ENCODE measurements at regions not wholly inside any gene's neighbourhood (a gene's known extent, or its start where the extent isn't known, plus 50 kb on each side); places are given as distances from the start of the nearest gene placed in this dataset.

- no TSS peak for BruUV-seq (replicated peaks)
- Histone ChIP-seq H3K9me3 (ENCODE audit: control insufficient read depth, insufficient read depth, low read depth, low read length) (no peaks in the 10 kb centered on the region), H3K27me3 (ENCODE audit: control insufficient read depth, insufficient read depth, low read length) (no peaks in the 10 kb centered on the region), H3K36me3 (ENCODE audit: control insufficient read depth, insufficient read depth, low read length) (no peaks in the 10 kb centered on the region), H3K4me1 (ENCODE audit: control insufficient read depth, insufficient read depth, low read length) (no peaks in the 10 kb centered on the region), H3K27ac (ENCODE audit: low read length) (no peak overlapping the region), H3K4me3 (ENCODE audit: low read depth in 2 of 2, low read length in 2 of 2) (no peak overlapping the region)
- POLR2A ChIA-PET = no interaction called here
- in situ Hi-C loops (cut with HindIII; ENCODE audit: low pct_unique_long_range_greater_than_20kb, low sequenced_read_pairs) (no loop called here), intact Hi-C loops (cut with micrococcal nuclease; ENCODE audit: unreplicated experiment) (no loop called here)
- no peak for TF ChIP-seq SIN3A (IDR thresholded peaks at IDR 0.05; ENCODE audit: borderline replicate concordance, insufficient read depth, low read depth, low read length)
- TF ChIP-seq TCF7L2 (IDR thresholded peaks at IDR 0.05; ENCODE audit: low read depth, low read length) = no peak
- TF ChIP-seq CTCF (IDR thresholded peaks at IDR 0.05) = no peak
- TF ChIP-seq POLR2AphosphoS5 (IDR thresholded peaks at IDR 0.05; ENCODE audit: low read depth, low read length) = no peak
- TF ChIP-seq REST (IDR thresholded peaks at IDR 0.05; ENCODE audit: insufficient read depth in 1 of 2, low read depth in 2 of 2, low read length in 1 of 2) = no peak
- ATAC-seq = no peak
- CTCF ChIA-PET = no interaction called here
- no peak for DNase-seq (ENCODE audit: low read depth, low spot score)
Measured at GRCh38 chr9:101859620-101860019, 121.2 kb upstream of the GRIN3A start.

GRCh38 chr9:101858026-101858425 lies 119.6 kb upstream of the GRIN3A start:
- Histone ChIP-seq H3K4me3 (ENCODE audit: low read depth in 2 of 2, low read length in 2 of 2) (no peak overlapping the region), H3K9me3 (ENCODE audit: control insufficient read depth, insufficient read depth, low read depth, low read length) (no peaks in the 10 kb centered on the region), H3K4me1 (ENCODE audit: control insufficient read depth, insufficient read depth, low read length) (no peaks in the 10 kb centered on the region), H3K27ac (ENCODE audit: low read length) (no peak overlapping the region), H3K27me3 (ENCODE audit: control insufficient read depth, insufficient read depth, low read length) (no peaks in the 10 kb centered on the region), H3K36me3 (ENCODE audit: control insufficient read depth, insufficient read depth, low read length) (no peaks in the 10 kb centered on the region)
- TF ChIP-seq REST (IDR thresholded peaks at IDR 0.05; ENCODE audit: insufficient read depth in 1 of 2, low read depth in 2 of 2, low read length in 1 of 2) (no peak), TCF7L2 (IDR thresholded peaks at IDR 0.05; ENCODE audit: low read depth, low read length) (no peak), CTCF (IDR thresholded peaks at IDR 0.05) (no peak), SIN3A (IDR thresholded peaks at IDR 0.05; ENCODE audit: borderline replicate concordance, insufficient read depth, low read depth, low read length) (no peak), POLR2AphosphoS5 (IDR thresholded peaks at IDR 0.05; ENCODE audit: low read depth, low read length) (no peak)
- DNase-seq (ENCODE audit: low read depth, low spot score) = no peak
- no TSS peak for BruUV-seq (replicated peaks)
- no peak for ATAC-seq
- ChIA-PET CTCF (no interaction called here), POLR2A (no interaction called here)
- in situ Hi-C loops (cut with HindIII; ENCODE audit: low pct_unique_long_range_greater_than_20kb, low sequenced_read_pairs) (no loop called here), intact Hi-C loops (cut with micrococcal nuclease; ENCODE audit: unreplicated experiment) (no loop called here)
